MM.1S (cell line): ENCODE measurements at regions not wholly inside any gene's neighbourhood (a gene's known extent, or its start where the extent isn't known, plus 50 kb on each side); places are given as distances from the start of the nearest gene placed in this dataset.

Source experiments
- DNase-seq: peaks from one replicate; pipeline ENCODE4 v3.0.0-alpha.2; 2015
- H2AFZ ChIP-seq: fragments of 300-600 bp; sonication (generic); 2 replicates; pipeline ENCODE4 v1.6.0; 2016; ENCODE audit warnings: antibody characterized with exemption, low read length
- H3F3A ChIP-seq: fragments of 300-600 bp; sonication (generic); 2 replicates; pipeline ENCODE4 v1.6.1; 2016; ENCODE audit warnings: mild to moderate bottlenecking, antibody characterized with exemption, low read length, moderate library complexity, mixed read lengths; ENCODE audit not compliant: insufficient read depth
- H3K27ac ChIP-seq: fragments of 300-600 bp; sonication (generic); 2 replicates; pipeline ENCODE4 v1.5.1; 2016; ENCODE audit warnings: mild to moderate bottlenecking, low read length
- H3K27me3 ChIP-seq: fragments of 300-600 bp; sonication (generic); replicated peaks from 2 replicates; pipeline ENCODE4 v1.6.0; 2016; ENCODE audit warnings: low read length; ENCODE audit not compliant: insufficient read depth
- H3K36me3 ChIP-seq: fragments of 300-600 bp; sonication (generic); replicated peaks from 2 replicates; pipeline ENCODE4 v1.6.1; 2016; ENCODE audit warnings: mild to moderate bottlenecking, low read length, mixed read lengths; ENCODE audit not compliant: insufficient read depth
- H3K4me1 ChIP-seq: fragments of 300-600 bp; sonication (generic); 2 replicates; pipeline ENCODE4 v1.6.1; 2016; ENCODE audit warnings: low read length, mixed read lengths
- H3K4me2 ChIP-seq: fragments of 300-600 bp; sonication (generic); 2 replicates; pipeline ENCODE4 v1.6.0; 2016; ENCODE audit warnings: low read depth, low read length
- H3K4me3 ChIP-seq: fragments of 300-600 bp; sonication (generic); 2 replicates; pipeline ENCODE4 v1.5.1; 2016; ENCODE audit warnings: low read length, mixed read lengths
- H3K79me2 ChIP-seq: fragments of 300-600 bp; sonication (generic); 2 replicates; pipeline ENCODE4 v1.6.1; 2016; ENCODE audit warnings: mixed run types, low read length, mixed read lengths
- H3K9ac ChIP-seq: fragments of 300-600 bp; sonication (generic); 2 replicates; pipeline ENCODE4 v1.6.1; 2016; ENCODE audit warnings: low read length, mixed read lengths
- H3K9me2 ChIP-seq: fragments of 300-600 bp; sonication (generic); replicated peaks from 2 replicates; pipeline ENCODE4 v1.6.1; 2016; ENCODE audit warnings: mild to moderate bottlenecking, low read length, mixed read lengths; ENCODE audit not compliant: insufficient read depth
- H3K9me3 ChIP-seq: fragments of 300-600 bp; sonication (generic); replicated peaks from 2 replicates; pipeline ENCODE4 v1.6.1; 2016; ENCODE audit warnings: mild to moderate bottlenecking, low read length, mixed read lengths; ENCODE audit not compliant: insufficient read depth
- H4K20me1 ChIP-seq: fragments of 300-600 bp; sonication (generic); 2 replicates; pipeline ENCODE4 v1.6.1; 2016; ENCODE audit warnings: mild to moderate bottlenecking, low read length, moderate library complexity, mixed read lengths; ENCODE audit not compliant: insufficient read depth
- EZH2 ChIP-seq: fragments of 300-600 bp; sonication (generic); optimal IDR thresholded peaks from 2 replicates; pipeline ENCODE3; 2017; ENCODE audit warnings: low read depth, mild to moderate bottlenecking, antibody characterized with exemption, low read length, mixed read lengths
- EZH2phosphoT487 ChIP-seq: fragments of 300-600 bp; sonication (generic); IDR thresholded peaks from 2 replicates; pipeline ENCODE4 v1.6.1; 2018; ENCODE audit warnings: antibody characterized with exemption, low read length
- TF ChIP-seq, protein P1 (sequence below): fragments of 300-600 bp; sonication (generic); IDR thresholded peaks from 2 replicates; pipeline ENCODE4 v1.5.1; 2016; ENCODE audit warnings: antibody characterized with exemption, low read length, mixed read lengths

DNA sequence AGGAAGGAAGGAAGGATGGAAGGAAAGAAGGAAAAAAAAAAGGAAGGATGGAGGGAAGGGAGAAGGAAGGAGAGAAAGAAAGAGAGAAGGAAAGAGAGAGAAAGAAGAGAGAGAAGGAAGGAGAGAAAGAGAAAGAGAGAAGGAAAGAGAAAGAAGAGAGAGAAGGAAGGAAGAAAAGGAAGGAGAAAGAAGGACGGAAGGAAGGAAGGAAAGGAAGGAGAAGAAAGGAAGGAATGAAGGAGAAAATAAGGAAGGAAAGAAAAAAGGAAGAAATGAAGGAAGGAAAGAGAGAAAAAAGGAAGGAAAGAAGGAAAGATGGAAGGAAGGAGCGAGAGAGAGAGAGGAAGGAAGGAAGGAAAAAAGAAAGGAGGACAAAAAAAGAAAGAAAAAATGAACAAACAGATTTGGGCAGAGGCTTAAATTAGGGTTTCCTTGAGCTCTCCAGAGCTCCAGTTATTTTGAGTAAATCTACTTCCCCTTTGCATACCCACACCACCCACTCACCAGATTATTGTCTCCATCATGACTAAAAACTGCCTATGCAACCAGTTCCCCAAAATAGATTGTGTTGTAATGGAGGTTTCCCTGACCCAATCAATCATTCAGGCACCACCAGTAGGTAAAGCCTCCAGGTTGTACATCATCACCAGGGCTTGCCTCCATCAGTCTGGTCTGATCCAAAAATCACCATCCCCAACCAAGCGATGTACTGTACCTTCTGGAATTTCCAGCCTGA, 1722.9 kb upstream of the PCDH10 start:
- H3K9me3 ChIP-seq = no peaks in the 10 kb centered on the region
- H3K9ac ChIP-seq = no peak overlapping the region
- H3K4me1 ChIP-seq = 0 out of 2 replicates have a peak, but pooled peaks cover 6% of the 10 kb centered on the region
- H3F3A ChIP-seq = peaks cover 3% of the 10 kb centered on the region; the same call in 1 of the 2 replicates
- no peak for DNase-seq
- no peak overlapping the region for H2AFZ ChIP-seq
- no peaks in the 10 kb centered on the region for H3K79me2 ChIP-seq
- H3K27me3 ChIP-seq = no peaks in the 10 kb centered on the region
- H3K36me3 ChIP-seq = no peaks in the 10 kb centered on the region
- TF ChIP-seq, protein P1, sequence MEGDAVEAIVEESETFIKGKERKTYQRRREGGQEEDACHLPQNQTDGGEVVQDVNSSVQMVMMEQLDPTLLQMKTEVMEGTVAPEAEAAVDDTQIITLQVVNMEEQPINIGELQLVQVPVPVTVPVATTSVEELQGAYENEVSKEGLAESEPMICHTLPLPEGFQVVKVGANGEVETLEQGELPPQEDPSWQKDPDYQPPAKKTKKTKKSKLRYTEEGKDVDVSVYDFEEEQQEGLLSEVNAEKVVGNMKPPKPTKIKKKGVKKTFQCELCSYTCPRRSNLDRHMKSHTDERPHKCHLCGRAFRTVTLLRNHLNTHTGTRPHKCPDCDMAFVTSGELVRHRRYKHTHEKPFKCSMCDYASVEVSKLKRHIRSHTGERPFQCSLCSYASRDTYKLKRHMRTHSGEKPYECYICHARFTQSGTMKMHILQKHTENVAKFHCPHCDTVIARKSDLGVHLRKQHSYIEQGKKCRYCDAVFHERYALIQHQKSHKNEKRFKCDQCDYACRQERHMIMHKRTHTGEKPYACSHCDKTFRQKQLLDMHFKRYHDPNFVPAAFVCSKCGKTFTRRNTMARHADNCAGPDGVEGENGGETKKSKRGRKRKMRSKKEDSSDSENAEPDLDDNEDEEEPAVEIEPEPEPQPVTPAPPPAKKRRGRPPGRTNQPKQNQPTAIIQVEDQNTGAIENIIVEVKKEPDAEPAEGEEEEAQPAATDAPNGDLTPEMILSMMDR = no peak
- TF ChIP-seq EZH2 = no peak
- no peak for TF ChIP-seq EZH2phosphoT487
- H3K4me3 ChIP-seq = no peak overlapping the region
- no peak overlapping the region for H3K4me2 ChIP-seq
- no peak overlapping the region for H3K27ac ChIP-seq
- no peaks in the 10 kb centered on the region for H4K20me1 ChIP-seq
- no peaks in the 10 kb centered on the region for H3K9me2 ChIP-seq

DNA sequence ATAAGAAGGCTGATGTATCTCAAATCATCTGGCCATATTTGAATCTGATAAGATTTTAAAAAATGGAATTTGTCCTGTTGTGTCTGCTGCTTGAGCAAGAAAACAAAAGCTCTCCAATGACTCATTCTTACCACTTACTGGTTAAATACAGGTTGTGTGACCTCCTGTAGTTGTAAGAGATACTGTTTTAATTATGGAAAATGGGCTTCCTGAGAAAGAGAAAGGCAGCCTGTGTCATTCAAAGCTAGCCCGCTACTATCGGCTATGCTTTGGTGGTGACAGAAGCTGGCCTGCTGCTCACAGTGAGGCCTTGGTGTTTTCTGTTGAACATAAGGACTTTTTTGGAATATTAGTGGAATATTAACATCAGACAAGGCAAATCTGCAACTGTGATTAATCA, 1722.1 kb upstream of the PCDH10 start:
- Histone ChIP-seq H3K9ac (no peak overlapping the region), H3K27me3 (no peaks in the 10 kb centered on the region), H3K79me2 (no peaks in the 10 kb centered on the region), H3K36me3 (no peaks in the 10 kb centered on the region), H3K4me2 (no peak overlapping the region), H3K9me2 (no peaks in the 10 kb centered on the region), H3K27ac (no peak overlapping the region), H4K20me1 (no peaks in the 10 kb centered on the region), H3F3A (peaks cover 3% of the 10 kb centered on the region; the same call in 1 of the 2 replicates), H3K4me1 (0 out of 2 replicates have a peak, but pooled peaks cover 6% of the 10 kb centered on the region), H3K4me3 (no peak overlapping the region), H2AFZ (no peak overlapping the region), H3K9me3 (no peaks in the 10 kb centered on the region)
- TF ChIP-seq, protein P1 = no peak
- TF ChIP-seq EZH2 = no peak
- DNase-seq = no peak

DNA sequence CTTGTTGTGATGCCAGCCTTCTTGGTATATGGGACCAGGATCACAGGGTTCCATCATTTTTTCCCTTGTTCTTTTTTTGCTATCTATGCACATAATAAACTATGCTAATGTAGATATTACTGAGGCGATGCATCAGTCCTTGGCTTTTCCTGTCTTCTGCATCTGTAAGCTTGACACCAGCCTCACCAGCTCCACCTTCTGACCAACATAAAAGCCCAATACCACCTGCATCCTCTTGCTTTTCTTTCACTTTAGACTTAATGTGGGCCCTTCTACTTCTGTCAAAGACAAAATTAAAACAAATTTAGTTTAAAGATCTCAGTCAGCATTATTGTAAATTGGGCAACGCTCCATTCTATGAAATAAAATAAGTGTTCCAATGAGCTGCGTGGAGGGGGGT, 1718.8 kb upstream of the PCDH10 start:
- Histone ChIP-seq H3K79me2 (no peaks in the 10 kb centered on the region), H3F3A (peaks cover 3% of the 10 kb centered on the region; the same call in 1 of the 2 replicates), H2AFZ (peak overlapping the region; percentile 36; the same call in 1 of the 2 replicates), H3K27me3 (no peaks in the 10 kb centered on the region), H3K4me1 (0 out of 2 replicates have a peak, but pooled peaks cover 6% of the 10 kb centered on the region), H3K9me3 (no peaks in the 10 kb centered on the region), H3K9me2 (no peaks in the 10 kb centered on the region), H3K27ac (no peak overlapping the region), H3K4me2 (peak overlapping the region; percentile 50; the same call in 1 of the 2 replicates), H3K4me3 (peak overlapping the region; percentile 16; the same call in 1 of the 2 replicates), H3K9ac (no peak overlapping the region), H3K36me3 (no peaks in the 10 kb centered on the region), H4K20me1 (no peaks in the 10 kb centered on the region)
- DNase-seq = peak; percentile 39
- no peak for TF ChIP-seq EZH2phosphoT487
- TF ChIP-seq, protein P1 = peak; percentile 21; the same call in 1 of the 2 replicates
